Keratinocyte (primary cell): ENCODE measurements at regions not wholly inside any gene's neighbourhood (a gene's known extent, or its start where the extent isn't known, plus 50 kb on each side); places are given as distances from the start of the nearest gene placed in this dataset.

Experiments
- DNase-seq: peaks from one replicate; pipeline ENCODE4 v3.0.0-alpha.2; 2011; ENCODE audit warnings: low read depth, missing footprints, low spot score
- FAIRE-seq: peaks from 2 replicates; lab custom pipeline; 2011; peaks lifted over from hg19 to GRCh38; lab: Jason Lieb, UNC
- H2AFZ ChIP-seq: 2 replicates; pipeline ENCODE4 v1.6.0; 2012; ENCODE audit warnings: low read length, control low read depth, inconsistent platforms; ENCODE audit not compliant: control insufficient read depth
- H3K27ac ChIP-seq: 2 replicates; pipeline ENCODE4 v1.5.1; 2011; ENCODE audit warnings: low read length; ENCODE audit not compliant: control insufficient read depth, insufficient read depth
- H3K27me3 ChIP-seq: 3 replicates; pipeline ENCODE4 v1.6.0; 2011; ENCODE audit warnings: low read length; ENCODE audit not compliant: control insufficient read depth, insufficient read depth; ENCODE audit errors: extremely low read depth
- H3K36me3 ChIP-seq, 2 experiments: 2 replicates in 1 of 2; 3 replicates in 1 of 2; pipeline ENCODE4 v1.5.1; 2011; ENCODE audit warnings: low read length in 2 of 2, mild to moderate bottlenecking in 1 of 2; ENCODE audit not compliant: control insufficient read depth in 2 of 2, insufficient read depth in 2 of 2; ENCODE audit errors: extremely low read depth in 1 of 2
- H3K4me1 ChIP-seq: 3 replicates; pipeline ENCODE4 v1.5.1; 2011; ENCODE audit warnings: low read length; ENCODE audit not compliant: control insufficient read depth, insufficient read depth; ENCODE audit errors: extremely low read depth
- H3K4me2 ChIP-seq: 3 replicates; pipeline ENCODE4 v1.6.0; 2011; ENCODE audit warnings: low read depth, low read length; ENCODE audit not compliant: control insufficient read depth, insufficient read depth; ENCODE audit errors: extremely low read depth
- H3K4me3 ChIP-seq, 3 experiments: fragments of 200-600 bp in 1 of 3; sonication (generic) in 1 of 3; 2 replicates in 2 of 3; 3 replicates in 1 of 3; pipeline ENCODE4 v1.5.1; 2011 to 2016; ENCODE audit warnings: low read length in 3 of 3, mild to moderate bottlenecking in 3 of 3, control low read depth in 2 of 3, inconsistent platforms in 1 of 3, low read depth in 1 of 3, mixed read lengths in 1 of 3, mixed run types in 1 of 3, moderate library complexity in 1 of 3; ENCODE audit not compliant: control insufficient read depth in 2 of 3, insufficient read depth in 2 of 3; ENCODE audit errors: extremely low read depth in 1 of 3
- H3K79me2 ChIP-seq: 2 replicates; pipeline ENCODE4 v1.6.0; 2012; ENCODE audit warnings: low read length; ENCODE audit not compliant: control insufficient read depth, insufficient read depth
- H3K9ac ChIP-seq: 3 replicates; pipeline ENCODE4 v1.6.0; 2011; ENCODE audit warnings: low read length; ENCODE audit not compliant: control insufficient read depth, insufficient read depth; ENCODE audit errors: extremely low read depth
- H3K9me1 ChIP-seq: 3 replicates; pipeline ENCODE4 v1.6.0; 2011; ENCODE audit warnings: low read length; ENCODE audit not compliant: control insufficient read depth, insufficient read depth; ENCODE audit errors: extremely low read depth
- H3K9me3 ChIP-seq: 2 replicates; pipeline ENCODE4 v1.5.1; 2012; ENCODE audit warnings: low read depth, low read length; ENCODE audit not compliant: control insufficient read depth
- H4K20me1 ChIP-seq: 3 replicates; pipeline ENCODE4 v1.6.0; 2011; ENCODE audit warnings: low read length; ENCODE audit not compliant: control insufficient read depth, insufficient read depth; ENCODE audit errors: extremely low read depth
- CTCF ChIP-seq, 3 experiments: IDR thresholded peaks in 1 of 3; conservative IDR thresholded peaks in 1 of 3; optimal IDR thresholded peaks in 1 of 3; 2 replicates in 2 of 3; 3 replicates in 1 of 3; pipeline versions ENCODE3 to v1.5.1; 2011; ENCODE audit warnings: low read length in 3 of 3, mild to moderate bottlenecking in 3 of 3, moderate library complexity in 2 of 3, control low read depth in 1 of 3, inconsistent platforms in 1 of 3; ENCODE audit not compliant: insufficient read depth in 2 of 3; ENCODE audit errors: extremely low read depth in 1 of 3
- EZH2 ChIP-seq: IDR thresholded peaks from one replicate; pipeline ENCODE4 v1.6.1; 2012; ENCODE audit warnings: inconsistent platforms, mild to moderate bottlenecking, low read length, moderate library complexity
- dilution Hi-C: fragments of 300-500 bp; cut with MboI; formaldehyde crosslinking; loops from one replicate; pipeline ENCODE4 v1.7.0; 2020; ENCODE audit warnings: low sequenced_read_pairs; ENCODE audit not compliant: extremely low pct_ligation_motif_present

DNA sequence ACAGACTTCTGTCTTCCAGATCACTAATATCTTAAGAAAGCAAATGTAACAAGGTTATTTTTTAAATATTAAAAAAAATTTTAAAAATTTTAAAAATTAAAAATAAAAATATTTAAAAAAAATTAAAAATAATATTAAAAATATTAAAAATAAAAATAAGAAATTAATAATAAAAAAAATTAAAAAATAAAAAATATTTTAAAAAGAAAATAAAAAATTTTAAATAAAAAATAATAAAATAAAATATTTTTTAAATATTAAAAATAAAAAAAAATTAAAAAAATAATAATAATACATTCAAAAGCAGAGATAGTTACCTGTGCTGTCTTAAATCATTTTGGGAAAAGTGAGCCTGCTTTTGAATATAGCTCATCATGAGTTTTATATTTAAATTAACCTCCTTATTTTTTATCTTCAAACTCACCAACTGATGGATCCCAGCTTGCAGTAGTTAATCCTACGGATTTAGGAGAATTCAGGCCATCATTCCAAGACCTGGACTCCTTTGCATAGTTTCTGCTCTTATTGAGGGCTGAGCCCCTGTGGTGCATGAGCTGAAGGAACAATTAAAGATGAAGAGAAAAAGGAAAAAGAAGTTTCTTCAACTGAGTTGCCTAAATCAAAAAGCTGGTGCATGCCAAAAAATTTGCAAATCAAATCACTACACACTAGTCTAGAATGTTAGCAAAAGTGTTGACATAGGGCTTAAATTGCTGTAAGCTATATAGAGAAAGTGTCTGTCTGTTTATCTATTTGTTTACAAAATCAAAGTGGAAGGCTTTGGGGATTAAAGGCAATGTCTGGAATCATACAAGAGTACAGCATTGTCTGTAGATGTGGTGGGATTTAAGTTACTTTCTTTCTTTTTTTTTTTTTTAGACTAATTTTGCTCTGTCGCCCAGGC, 50.5 kb upstream of the ZNF438 start:
- FAIRE-seq (no peak), DNase-seq (no peak)
- Histone ChIP-seq H3K79me2 (no peaks in the 10 kb centered on the region), H3K4me3 (no peak overlapping the region), H3K9me1 (no peaks in the 10 kb centered on the region), H3K4me1 (no peaks in the 10 kb centered on the region), H4K20me1 (no peaks in the 10 kb centered on the region), H3K27ac (no peak overlapping the region), H3K9me3 (no peaks in the 10 kb centered on the region), H3K9ac (no peak overlapping the region), H3K36me3 (no peaks in the 10 kb centered on the region), H3K4me2 (no peak overlapping the region), H3K27me3 (no peaks in the 10 kb centered on the region), H2AFZ (no peak overlapping the region)
- TF ChIP-seq CTCF (optimal IDR thresholded peaks at IDR 0.05 in 1 of 3, IDR thresholded peaks at IDR 0.05 in 1 of 3, conservative IDR thresholded peaks at IDR 0.05 in 1 of 3; ENCODE audit: extremely low read depth in 1 of 3, insufficient read depth in 2 of 3, low read length in 3 of 3) (no peak), EZH2 (no peak)
- dilution Hi-C loops: no loop called here

GRCh38 chr10:31083765-31084184, 52.1 kb upstream of the ZNF438 start:
- peak; percentile 47 to 70 (median 66) for TF ChIP-seq CTCF (optimal IDR thresholded peaks at IDR 0.05 in 1 of 3, IDR thresholded peaks at IDR 0.05 in 1 of 3, conservative IDR thresholded peaks at IDR 0.05 in 1 of 3; ENCODE audit: extremely low read depth in 1 of 3, insufficient read depth in 2 of 3, low read length in 3 of 3)
- no peak for TF ChIP-seq EZH2
- Histone ChIP-seq H3K27ac (no peak overlapping the region), H2AFZ (peak overlapping the region; percentile 78), H3K9ac (no peak overlapping the region), H3K4me3 (no peak overlapping the region), H3K36me3 (no peaks in the 10 kb centered on the region), H3K79me2 (no peaks in the 10 kb centered on the region), H4K20me1 (no peaks in the 10 kb centered on the region), H3K9me1 (no peaks in the 10 kb centered on the region), H3K4me2 (no peak overlapping the region), H3K4me1 (no peaks in the 10 kb centered on the region), H3K27me3 (no peaks in the 10 kb centered on the region), H3K9me3 (no peaks in the 10 kb centered on the region)
- dilution Hi-C loops: no loop called here
- FAIRE-seq (peak; percentile 89), DNase-seq (no peak)
